Sigmoid colon (tissue), 4 donors: ENCODE measurements at regions not wholly inside any gene's neighbourhood (a gene's known extent, or its start where the extent isn't known, plus 50 kb on each side); places are given as distances from the start of the nearest gene placed in this dataset.

Source experiments
- POLR2A ChIP-seq, 2 donors: fragments of 450-650 bp; IDR thresholded peaks; one replicate each; pipeline ENCODE4 v1.6.1; 2016; ENCODE audit warnings: antibody characterized with exemption in 2 of 2, mild to moderate bottlenecking in 2 of 2, moderate library complexity in 2 of 2
- POLR2AphosphoS5 ChIP-seq, 4 donors: sonication (generic); formaldehyde crosslinking; IDR thresholded peaks; one replicate each; pipeline ENCODE4 v1.6.1; 2017; ENCODE audit warnings: antibody characterized with exemption in 4 of 4
- TF ChIP-seq, protein P1 (sequence below), 4 experiments: fragments of 450-650 bp in 3 of 4; fragments of 200-600 bp in 1 of 4; IDR thresholded peaks; one replicate each; pipeline ENCODE4 v1.5.1; 2016 to 2019; ENCODE audit warnings: antibody characterized with exemption in 4 of 4, mild to moderate bottlenecking in 3 of 4, moderate library complexity in 2 of 4

DNA sequence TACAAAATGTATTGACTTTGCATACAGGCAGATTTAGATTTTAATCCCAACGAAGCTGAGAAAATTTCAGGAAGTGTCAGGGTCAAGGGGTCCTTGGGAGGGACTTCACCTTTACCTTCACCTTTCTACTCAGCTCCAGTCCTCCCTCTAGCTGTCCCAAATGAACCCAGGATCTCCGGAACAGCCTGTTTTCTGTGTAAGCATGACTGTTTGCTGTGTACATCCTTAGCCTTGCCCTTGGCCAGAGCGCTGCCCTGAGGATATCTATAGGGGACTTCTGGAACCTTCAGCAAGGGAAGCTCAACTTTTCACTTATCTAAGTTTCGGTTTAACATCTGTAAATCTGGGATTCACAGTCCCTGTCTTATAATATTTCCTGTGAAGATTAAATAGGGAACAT lies 246.8 kb upstream of the ST6GAL2 start:
- TF ChIP-seq, protein P1, sequence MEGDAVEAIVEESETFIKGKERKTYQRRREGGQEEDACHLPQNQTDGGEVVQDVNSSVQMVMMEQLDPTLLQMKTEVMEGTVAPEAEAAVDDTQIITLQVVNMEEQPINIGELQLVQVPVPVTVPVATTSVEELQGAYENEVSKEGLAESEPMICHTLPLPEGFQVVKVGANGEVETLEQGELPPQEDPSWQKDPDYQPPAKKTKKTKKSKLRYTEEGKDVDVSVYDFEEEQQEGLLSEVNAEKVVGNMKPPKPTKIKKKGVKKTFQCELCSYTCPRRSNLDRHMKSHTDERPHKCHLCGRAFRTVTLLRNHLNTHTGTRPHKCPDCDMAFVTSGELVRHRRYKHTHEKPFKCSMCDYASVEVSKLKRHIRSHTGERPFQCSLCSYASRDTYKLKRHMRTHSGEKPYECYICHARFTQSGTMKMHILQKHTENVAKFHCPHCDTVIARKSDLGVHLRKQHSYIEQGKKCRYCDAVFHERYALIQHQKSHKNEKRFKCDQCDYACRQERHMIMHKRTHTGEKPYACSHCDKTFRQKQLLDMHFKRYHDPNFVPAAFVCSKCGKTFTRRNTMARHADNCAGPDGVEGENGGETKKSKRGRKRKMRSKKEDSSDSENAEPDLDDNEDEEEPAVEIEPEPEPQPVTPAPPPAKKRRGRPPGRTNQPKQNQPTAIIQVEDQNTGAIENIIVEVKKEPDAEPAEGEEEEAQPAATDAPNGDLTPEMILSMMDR (IDR thresholded peaks at IDR 0.05), result no peak
- TF ChIP-seq POLR2A (IDR thresholded peaks at IDR 0.05) (no peak), POLR2AphosphoS5 (IDR thresholded peaks at IDR 0.05) (no peak)
